ENCODE measurements at regions not wholly inside any gene's neighbourhood (a gene's known extent, or its start where the extent isn't known, plus 50 kb on each side); places are given as distances from the start of the nearest gene placed in this dataset.

DNA sequence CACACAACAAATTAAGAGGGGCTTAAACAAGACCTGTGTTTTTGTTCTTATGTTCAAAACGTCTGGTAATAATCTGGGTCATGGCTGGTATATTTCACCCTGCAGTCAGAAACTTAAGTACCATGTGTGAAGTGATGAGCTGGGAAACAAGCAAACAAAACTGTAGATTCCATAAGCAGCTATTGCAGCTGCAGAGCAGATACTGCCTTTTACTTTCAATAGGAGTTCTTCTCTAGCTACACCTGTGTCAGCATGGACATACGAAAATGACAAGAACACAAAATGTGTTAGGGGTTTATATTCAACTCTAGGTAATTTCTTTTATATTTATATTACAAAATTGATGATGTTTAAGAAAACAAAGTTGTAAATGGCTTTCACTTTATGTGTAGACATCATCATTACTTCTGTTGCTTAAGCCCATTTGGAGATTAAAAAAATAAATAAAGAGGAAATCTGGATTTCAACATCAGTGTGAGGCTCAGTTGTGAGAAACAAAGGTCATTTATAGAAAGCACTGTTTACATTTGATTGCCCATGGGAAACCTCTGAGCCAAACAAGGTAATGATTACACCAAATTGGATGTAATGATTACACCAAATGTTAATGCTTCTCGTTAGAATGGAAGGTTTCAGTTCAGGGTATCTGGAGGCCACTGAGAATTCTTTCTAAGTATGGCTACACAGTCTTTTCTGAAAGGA is 451.0 kb upstream of the SLC10A2 start:
- TF ChIP-seq POLR2A (IDR thresholded peaks at IDR 0.05): no peak
- TF ChIP-seq, protein P1, sequence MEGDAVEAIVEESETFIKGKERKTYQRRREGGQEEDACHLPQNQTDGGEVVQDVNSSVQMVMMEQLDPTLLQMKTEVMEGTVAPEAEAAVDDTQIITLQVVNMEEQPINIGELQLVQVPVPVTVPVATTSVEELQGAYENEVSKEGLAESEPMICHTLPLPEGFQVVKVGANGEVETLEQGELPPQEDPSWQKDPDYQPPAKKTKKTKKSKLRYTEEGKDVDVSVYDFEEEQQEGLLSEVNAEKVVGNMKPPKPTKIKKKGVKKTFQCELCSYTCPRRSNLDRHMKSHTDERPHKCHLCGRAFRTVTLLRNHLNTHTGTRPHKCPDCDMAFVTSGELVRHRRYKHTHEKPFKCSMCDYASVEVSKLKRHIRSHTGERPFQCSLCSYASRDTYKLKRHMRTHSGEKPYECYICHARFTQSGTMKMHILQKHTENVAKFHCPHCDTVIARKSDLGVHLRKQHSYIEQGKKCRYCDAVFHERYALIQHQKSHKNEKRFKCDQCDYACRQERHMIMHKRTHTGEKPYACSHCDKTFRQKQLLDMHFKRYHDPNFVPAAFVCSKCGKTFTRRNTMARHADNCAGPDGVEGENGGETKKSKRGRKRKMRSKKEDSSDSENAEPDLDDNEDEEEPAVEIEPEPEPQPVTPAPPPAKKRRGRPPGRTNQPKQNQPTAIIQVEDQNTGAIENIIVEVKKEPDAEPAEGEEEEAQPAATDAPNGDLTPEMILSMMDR (IDR thresholded peaks at IDR 0.05): no peak
- TF ChIP-seq POLR2AphosphoS5 (IDR thresholded peaks at IDR 0.05; ENCODE audit: insufficient read depth in 1 of 2, low read depth in 1 of 2): no peak

Data from vagina (tissue), 2 donors.